ENCODE measurements at regions not wholly inside any gene's neighbourhood (a gene's known extent, or its start where the extent isn't known, plus 50 kb on each side); places are given as distances from the start of the nearest gene placed in this dataset.

DNA sequence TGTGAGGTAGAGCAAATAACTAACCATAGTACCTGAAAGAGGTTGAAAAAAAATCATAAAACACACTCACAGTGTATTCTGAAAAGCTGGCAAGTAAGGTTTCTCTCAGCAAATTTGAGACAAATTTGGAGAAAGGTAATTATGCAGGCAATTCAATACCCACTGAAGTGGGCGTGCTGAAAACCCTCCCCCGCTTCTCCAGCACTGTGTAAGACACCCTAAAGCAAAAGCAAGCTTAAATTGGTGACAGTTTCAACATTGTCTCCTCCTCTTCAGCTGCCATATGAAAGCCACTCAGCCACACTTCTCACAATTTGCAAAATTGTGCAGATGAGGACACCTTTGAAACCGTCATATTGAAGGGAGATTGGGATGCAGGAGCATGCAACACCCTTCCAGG lies 322.3 kb upstream of the CDH6 start:
- TF ChIP-seq, protein P1, sequence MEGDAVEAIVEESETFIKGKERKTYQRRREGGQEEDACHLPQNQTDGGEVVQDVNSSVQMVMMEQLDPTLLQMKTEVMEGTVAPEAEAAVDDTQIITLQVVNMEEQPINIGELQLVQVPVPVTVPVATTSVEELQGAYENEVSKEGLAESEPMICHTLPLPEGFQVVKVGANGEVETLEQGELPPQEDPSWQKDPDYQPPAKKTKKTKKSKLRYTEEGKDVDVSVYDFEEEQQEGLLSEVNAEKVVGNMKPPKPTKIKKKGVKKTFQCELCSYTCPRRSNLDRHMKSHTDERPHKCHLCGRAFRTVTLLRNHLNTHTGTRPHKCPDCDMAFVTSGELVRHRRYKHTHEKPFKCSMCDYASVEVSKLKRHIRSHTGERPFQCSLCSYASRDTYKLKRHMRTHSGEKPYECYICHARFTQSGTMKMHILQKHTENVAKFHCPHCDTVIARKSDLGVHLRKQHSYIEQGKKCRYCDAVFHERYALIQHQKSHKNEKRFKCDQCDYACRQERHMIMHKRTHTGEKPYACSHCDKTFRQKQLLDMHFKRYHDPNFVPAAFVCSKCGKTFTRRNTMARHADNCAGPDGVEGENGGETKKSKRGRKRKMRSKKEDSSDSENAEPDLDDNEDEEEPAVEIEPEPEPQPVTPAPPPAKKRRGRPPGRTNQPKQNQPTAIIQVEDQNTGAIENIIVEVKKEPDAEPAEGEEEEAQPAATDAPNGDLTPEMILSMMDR (IDR thresholded peaks at IDR 0.05; ENCODE audit: low read depth, low read length) = no peak
- TF ChIP-seq, protein P2, sequence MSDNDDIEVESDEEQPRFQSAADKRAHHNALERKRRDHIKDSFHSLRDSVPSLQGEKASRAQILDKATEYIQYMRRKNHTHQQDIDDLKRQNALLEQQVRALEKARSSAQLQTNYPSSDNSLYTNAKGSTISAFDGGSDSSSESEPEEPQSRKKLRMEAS (IDR thresholded peaks at IDR 0.05; ENCODE audit: low read depth, low read length) = no peak
- TF ChIP-seq MYC (IDR thresholded peaks at IDR 0.05; ENCODE audit: low read depth, low read length) (no peak), POLR2A (IDR thresholded peaks at IDR 0.05; ENCODE audit: extremely low read depth, insufficient read length) (no peak)
